H1 (cell line): ENCODE measurements at regions not wholly inside any gene's neighbourhood (a gene's known extent, or its start where the extent isn't known, plus 50 kb on each side); places are given as distances from the start of the nearest gene placed in this dataset.

Experiments
- CTCF ChIA-PET: fragments of 300-600 bp; sonication (Branson Sonifier 250); formaldehyde crosslinking; loops from one replicate; lab custom pipeline; 2021; ENCODE audit not compliant: partially characterized antibody; lab: Charles Lee
- POLR2A ChIA-PET: fragments of 300-600 bp; sonication (Branson Sonifier 250); formaldehyde crosslinking; loops from one replicate; lab custom pipeline; 2021; ENCODE audit warnings: inconsistent platforms; ENCODE audit not compliant: partially characterized antibody; lab: Charles Lee
- DNase-seq, 2 experiments: peaks; one replicate each; pipeline versions ENCODE4 v3.0.0 to v3.0.0-alpha.2; 2010 to 2022; ENCODE audit warnings: low spot score in 2 of 2, low read depth in 1 of 2, mixed read lengths in 1 of 2
- FAIRE-seq: peaks from 2 replicates; lab custom pipeline; 2011; peaks lifted over from hg19 to GRCh38; lab: Jason Lieb, UNC
- H2AFZ ChIP-seq: 2 replicates; pipeline ENCODE4 v1.8.1; 2012; ENCODE audit warnings: low read length, inconsistent platforms
- H2AK5ac ChIP-seq: 2 replicates; pipeline ENCODE4 v1.6.1; 2013; ENCODE audit warnings: low read depth, low read length
- H2BK120ac ChIP-seq: replicated peaks from 2 replicates; pipeline ENCODE3; 2013; ENCODE audit warnings: low read depth, low read length, inconsistent platforms
- H2BK12ac ChIP-seq: 2 replicates; pipeline ENCODE4 v1.6.1; 2013; ENCODE audit warnings: low read depth, low read length
- H2BK15ac ChIP-seq: 2 replicates; pipeline ENCODE4 v1.6.1; 2013; ENCODE audit warnings: low read length
- H2BK20ac ChIP-seq: 2 replicates; pipeline ENCODE4 v1.6.1; 2013; ENCODE audit warnings: low read length
- H2BK5ac ChIP-seq: 2 replicates; pipeline ENCODE4 v1.6.1; 2013; ENCODE audit warnings: low read depth, low read length
- H3K14ac ChIP-seq: 2 replicates; pipeline ENCODE4 v1.6.1; 2013; ENCODE audit warnings: inconsistent platforms; ENCODE audit not compliant: insufficient read length
- H3K18ac ChIP-seq: 2 replicates; pipeline ENCODE4 v1.6.1; 2013; ENCODE audit warnings: low read length; ENCODE audit errors: extremely low read depth
- H3K23ac ChIP-seq: 2 replicates; pipeline ENCODE4 v1.6.1; 2013; ENCODE audit warnings: inconsistent platforms; ENCODE audit not compliant: insufficient read length
- H3K23me2 ChIP-seq: 2 replicates; pipeline ENCODE4 v1.6.1; 2013; ENCODE audit warnings: low read depth, low read length
- H3K27ac ChIP-seq: 2 replicates; pipeline ENCODE4 v1.6.1; 2011; ENCODE audit warnings: low read depth, low read length, inconsistent platforms
- H3K27me3 ChIP-seq, 4 experiments: replicated peaks in 1 of 4; 1 replicate in 1 of 4; 2 replicates in 3 of 4; pipeline versions ENCODE4 v1.6.1 to v1.8.1; 2011 to 2013; ENCODE audit warnings: low read length in 3 of 4, mild to moderate bottlenecking in 3 of 4, inconsistent platforms in 2 of 4, mixed read lengths in 2 of 4, moderate library complexity in 1 of 4; ENCODE audit not compliant: control insufficient read depth in 3 of 4, insufficient read depth in 3 of 4; ENCODE audit errors: extremely low read depth in 1 of 4
- H3K36me3 ChIP-seq, 4 experiments: 2 replicates each; pipeline versions ENCODE4 v1.6.1 to v1.8.1; 2011 to 2013; ENCODE audit warnings: mild to moderate bottlenecking in 4 of 4, low read length in 3 of 4, moderate library complexity in 2 of 4, control low read depth in 1 of 4, inconsistent platforms in 1 of 4; ENCODE audit not compliant: insufficient read depth in 4 of 4, control insufficient read depth in 2 of 4
- H3K4ac ChIP-seq: replicated peaks from 2 replicates; pipeline ENCODE3; 2013; ENCODE audit warnings: low read length, low read depth, mixed read lengths, inconsistent platforms; ENCODE audit not compliant: insufficient read length
- H3K4me1 ChIP-seq, 4 experiments: replicated peaks in 1 of 4; 1 replicate in 1 of 4; 2 replicates in 3 of 4; pipeline versions ENCODE4 v1.6.1 to v1.8.1; 2011 to 2013; ENCODE audit warnings: low read length in 3 of 4, inconsistent platforms in 2 of 4, mixed read lengths in 1 of 4; ENCODE audit not compliant: insufficient read depth in 4 of 4, control insufficient read depth in 3 of 4
- H3K4me2 ChIP-seq, 2 experiments: 2 replicates each; pipeline versions ENCODE4 v1.6.1 to v1.8.1; 2011 to 2013; ENCODE audit warnings: low read depth in 2 of 2, low read length in 2 of 2, control low read depth in 1 of 2, inconsistent platforms in 1 of 2, mild to moderate bottlenecking in 1 of 2; ENCODE audit not compliant: insufficient read depth in 1 of 2
- H3K4me3 ChIP-seq, 4 experiments: fragments of 200-600, 300-600 bp in 1 of 4; sonication (generic), shearing (Covaris generic), sonication (Bioruptor Twin) in 1 of 4; 2 replicates each; pipeline versions ENCODE4 v1.5.1 to v1.8.1; 2011 to 2016; ENCODE audit warnings: low read length in 4 of 4, low read depth in 3 of 4, control low read depth in 2 of 4, inconsistent platforms in 2 of 4, mild to moderate bottlenecking in 2 of 4, mixed read lengths in 1 of 4, moderate library complexity in 1 of 4; ENCODE audit not compliant: insufficient read depth in 2 of 4; ENCODE audit errors: extremely low read depth in 1 of 4
- H3K56ac ChIP-seq: replicated peaks from 2 replicates; pipeline ENCODE3; 2013; ENCODE audit warnings: low read depth, mild to moderate bottlenecking, mixed read lengths, low read length, inconsistent platforms; ENCODE audit not compliant: insufficient read length
- H3K79me1 ChIP-seq: 2 replicates; pipeline ENCODE4 v1.6.1; 2013; ENCODE audit warnings: low read depth, low read length, control low read depth
- H3K79me2 ChIP-seq, 2 experiments: 2 replicates each; pipeline versions ENCODE4 v1.6.1 to v1.8.1; 2012 to 2013; ENCODE audit warnings: low read length in 2 of 2, mild to moderate bottlenecking in 2 of 2, inconsistent platforms in 1 of 2; ENCODE audit not compliant: insufficient read depth in 2 of 2, control insufficient read depth in 1 of 2
- H3K9ac ChIP-seq, 4 experiments: replicated peaks in 1 of 4; 1 replicate in 1 of 4; 2 replicates in 3 of 4; pipeline versions ENCODE4 v1.6.1 to v1.8.1; 2011 to 2013; ENCODE audit warnings: low read depth in 3 of 4, low read length in 3 of 4, control low read depth in 2 of 4, mild to moderate bottlenecking in 2 of 4, moderate library complexity in 2 of 4, inconsistent platforms in 1 of 4; ENCODE audit errors: extremely low read depth in 1 of 4
- H3K9me3 ChIP-seq, 2 experiments: 2 replicates each; pipeline versions ENCODE4 v1.6.1 to v1.8.1; 2012 to 2013; ENCODE audit warnings: mild to moderate bottlenecking in 2 of 2, moderate library complexity in 2 of 2, control low read depth in 1 of 2, inconsistent platforms in 1 of 2, low read depth in 1 of 2, low read length in 1 of 2, mixed read lengths in 1 of 2; ENCODE audit not compliant: insufficient read depth in 2 of 2
- H4K20me1 ChIP-seq, 2 experiments: replicated peaks in 1 of 2; 2 replicates each; pipeline versions ENCODE3 to v1.8.1; 2011 to 2013; ENCODE audit warnings: inconsistent platforms in 2 of 2, low read length in 2 of 2, mild to moderate bottlenecking in 1 of 2; ENCODE audit not compliant: insufficient read depth in 2 of 2, control insufficient read depth in 1 of 2
- H4K5ac ChIP-seq: 2 replicates; pipeline ENCODE4 v1.6.1; 2013; ENCODE audit warnings: low read length, low read depth, mixed read lengths, inconsistent platforms; ENCODE audit not compliant: insufficient read length
- H4K8ac ChIP-seq: 2 replicates; pipeline ENCODE4 v1.8.0; 2013; ENCODE audit warnings: mild to moderate bottlenecking, moderate library complexity, low read length, inconsistent platforms; ENCODE audit not compliant: insufficient read depth; ENCODE audit errors: extremely low read depth
- H4K91ac ChIP-seq: replicated peaks from 2 replicates; pipeline ENCODE3; 2013; ENCODE audit warnings: low read length, mixed read lengths, inconsistent platforms; ENCODE audit not compliant: insufficient read length
- ATF3 ChIP-seq: IDR thresholded peaks from 2 replicates; pipeline ENCODE4 v1.6.1; 2011; ENCODE audit warnings: low read depth, mild to moderate bottlenecking, low read length; ENCODE audit not compliant: insufficient read depth
- EZH2 ChIP-seq: fragments of 200-600 bp; sonication (generic); IDR thresholded peaks from 2 replicates; pipeline ENCODE4 v1.7.1; 2012; ENCODE audit warnings: low read depth, mild to moderate bottlenecking, moderate library complexity, low read length, inconsistent platforms; ENCODE audit not compliant: severe bottlenecking
- HDAC6 ChIP-seq: IDR thresholded peaks from one replicate; pipeline ENCODE4 v1.7.1; 2012; ENCODE audit warnings: low read depth, mild to moderate bottlenecking, inconsistent platforms, low read length, moderate library complexity
- KDM4A ChIP-seq: IDR thresholded peaks from one replicate; pipeline ENCODE4 v1.7.1; 2012; ENCODE audit warnings: low read depth, mild to moderate bottlenecking, moderate library complexity, low read length, inconsistent platforms; ENCODE audit not compliant: severe bottlenecking
- RXRA ChIP-seq: IDR thresholded peaks from 2 replicates; pipeline ENCODE4 v1.6.1; 2011; ENCODE audit warnings: low read depth, mild to moderate bottlenecking, low read length, moderate library complexity; ENCODE audit not compliant: insufficient read depth
- SIX5 ChIP-seq: IDR thresholded peaks from 2 replicates; pipeline ENCODE4 v1.6.1; 2011; ENCODE audit warnings: mild to moderate bottlenecking, low read depth, low read length
- SP1 ChIP-seq: IDR thresholded peaks from 2 replicates; pipeline ENCODE4 v1.6.1; 2011; ENCODE audit warnings: low read depth, low read length
- SUZ12 ChIP-seq: fragments of 200-600 bp; sonication (generic); IDR thresholded peaks from 2 replicates; pipeline ENCODE4 v1.6.1; 2012; ENCODE audit warnings: mild to moderate bottlenecking, inconsistent platforms, low read length, moderate library complexity, mixed read lengths
- TAF7 ChIP-seq: optimal IDR thresholded peaks from 2 replicates; pipeline ENCODE3; 2011; ENCODE audit warnings: low read depth, mild to moderate bottlenecking, inconsistent platforms, low read length, moderate library complexity, borderline replicate concordance

- no peak for TF ChIP-seq TAF7
Measured at GRCh38 chr10:28082885-28083284, 84.0 kb upstream of the ODAD2 start (continued).

DNA sequence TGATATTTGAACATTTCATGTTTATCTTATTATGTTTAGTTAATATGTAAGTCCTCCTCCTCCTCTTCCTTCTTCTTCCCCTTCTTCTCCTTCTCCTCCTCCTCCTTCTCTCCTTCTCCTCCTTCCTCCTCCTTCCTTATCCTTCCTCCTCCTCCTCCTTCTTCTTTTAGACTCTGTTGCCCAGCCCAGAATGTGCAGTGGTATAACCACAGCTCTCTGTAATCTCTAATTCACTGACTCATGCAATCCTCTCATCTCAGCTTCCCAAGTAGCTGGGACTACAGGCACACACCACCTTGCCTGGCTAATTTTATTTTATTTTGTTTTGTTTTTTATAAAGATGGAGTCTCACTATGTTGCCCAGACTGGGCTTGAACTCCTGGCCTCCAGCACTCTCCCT, 83.4 kb upstream of the ODAD2 start:
- Histone ChIP-seq H3K27me3 (no peaks in the 10 kb centered on the region), H4K91ac (no peak overlapping the region), H3K9me3 (no peaks in the 10 kb centered on the region), H3K4me1 (no peaks in the 10 kb centered on the region), H3K14ac (no peak overlapping the region), H4K8ac (no peak overlapping the region), H2BK5ac (no peak overlapping the region), H3K27ac (no peak overlapping the region), H3K4me3 (no peak overlapping the region), H3K9ac (no peak overlapping the region), H3K4ac (no peak overlapping the region), H3K23me2 (no peaks in the 10 kb centered on the region), H3K18ac (no peak overlapping the region), H2BK120ac (no peak overlapping the region), H2BK12ac (no peak overlapping the region), H3K23ac (no peak overlapping the region), H2BK15ac (no peak overlapping the region), H2BK20ac (no peak overlapping the region), H3K79me2 (no peaks in the 10 kb centered on the region), H4K5ac (no peak overlapping the region), H2AFZ (no peak overlapping the region), H3K79me1 (no peaks in the 10 kb centered on the region), H3K36me3 (no peaks in the 10 kb centered on the region), H4K20me1 (no peaks in the 10 kb centered on the region), H2AK5ac (no peak overlapping the region), H3K56ac (no peak overlapping the region), H3K4me2 (no peak overlapping the region)
- FAIRE-seq = no peak
- no peak for TF ChIP-seq SUZ12
- no peak for TF ChIP-seq KDM4A
- no peak for TF ChIP-seq ATF3
- TF ChIP-seq SP1 = no peak
- TF ChIP-seq SIX5 = no peak
- TF ChIP-seq RXRA = no peak
- no peak for TF ChIP-seq EZH2
- TF ChIP-seq HDAC6 = no peak
- DNase-seq = no peak
- POLR2A ChIA-PET = no interaction called here
- CTCF ChIA-PET = no interaction called here
